ENCODE measurements at regions not wholly inside any gene's neighbourhood (a gene's known extent, or its start where the extent isn't known, plus 50 kb on each side); places are given as distances from the start of the nearest gene placed in this dataset.

DNA sequence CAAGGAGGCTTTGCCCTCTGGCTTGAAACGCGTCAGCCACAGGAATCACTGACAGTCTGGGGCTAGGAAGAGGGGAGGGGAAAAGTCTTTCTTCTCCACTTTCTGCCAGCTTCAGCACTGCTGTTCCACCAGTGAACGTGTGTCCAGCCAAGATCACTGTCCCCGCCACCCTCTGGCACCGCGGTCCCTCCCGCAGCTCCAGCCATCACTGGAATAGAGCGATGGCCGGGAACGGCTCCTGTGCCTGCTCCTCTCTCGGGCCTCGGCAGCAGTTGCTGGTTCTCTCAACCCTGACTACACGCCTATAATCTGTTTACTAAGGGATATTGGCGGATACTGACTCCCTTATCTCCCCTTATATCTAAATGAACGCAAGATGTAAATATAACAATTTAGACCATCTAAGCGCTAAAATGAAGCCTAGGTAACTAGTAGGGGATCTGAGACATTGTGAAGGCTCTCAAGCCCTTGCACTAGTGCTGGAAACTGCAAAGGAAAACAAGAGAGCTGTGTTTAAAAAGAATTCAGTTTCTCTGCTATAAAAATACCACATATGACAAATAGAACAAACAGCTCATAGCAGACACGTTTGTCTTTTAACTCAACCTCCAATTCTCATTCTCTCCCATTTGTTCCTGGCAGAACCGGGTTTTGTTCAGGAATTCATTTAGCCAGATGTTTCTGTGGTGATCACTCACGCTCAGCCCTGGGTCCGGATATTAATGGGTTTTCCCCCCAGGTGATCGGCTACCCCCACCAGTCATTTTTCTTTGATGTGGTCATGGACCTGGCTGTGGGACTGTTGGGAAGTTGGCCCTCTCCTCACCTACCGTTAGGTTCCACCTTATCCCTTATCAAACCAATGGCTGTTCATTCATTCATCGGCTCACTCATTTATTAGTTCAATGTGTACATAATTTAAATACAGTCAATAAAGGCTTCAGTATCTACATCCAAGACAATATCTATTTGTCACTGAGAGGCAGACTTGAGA lies 149.8 kb downstream of the MED10 start:
- intact Hi-C loops (cut with DNase I), result no loop called here
- H3K4me3 ChIP-seq (replicated peaks in 1 of 3), result no peak overlapping the region
- no peaks in the 10 kb centered on the region for H3K9me3 ChIP-seq
- TF ChIP-seq, protein P1, sequence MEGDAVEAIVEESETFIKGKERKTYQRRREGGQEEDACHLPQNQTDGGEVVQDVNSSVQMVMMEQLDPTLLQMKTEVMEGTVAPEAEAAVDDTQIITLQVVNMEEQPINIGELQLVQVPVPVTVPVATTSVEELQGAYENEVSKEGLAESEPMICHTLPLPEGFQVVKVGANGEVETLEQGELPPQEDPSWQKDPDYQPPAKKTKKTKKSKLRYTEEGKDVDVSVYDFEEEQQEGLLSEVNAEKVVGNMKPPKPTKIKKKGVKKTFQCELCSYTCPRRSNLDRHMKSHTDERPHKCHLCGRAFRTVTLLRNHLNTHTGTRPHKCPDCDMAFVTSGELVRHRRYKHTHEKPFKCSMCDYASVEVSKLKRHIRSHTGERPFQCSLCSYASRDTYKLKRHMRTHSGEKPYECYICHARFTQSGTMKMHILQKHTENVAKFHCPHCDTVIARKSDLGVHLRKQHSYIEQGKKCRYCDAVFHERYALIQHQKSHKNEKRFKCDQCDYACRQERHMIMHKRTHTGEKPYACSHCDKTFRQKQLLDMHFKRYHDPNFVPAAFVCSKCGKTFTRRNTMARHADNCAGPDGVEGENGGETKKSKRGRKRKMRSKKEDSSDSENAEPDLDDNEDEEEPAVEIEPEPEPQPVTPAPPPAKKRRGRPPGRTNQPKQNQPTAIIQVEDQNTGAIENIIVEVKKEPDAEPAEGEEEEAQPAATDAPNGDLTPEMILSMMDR (IDR thresholded peaks at IDR 0.05), result no peak
- no peak for TF ChIP-seq POLR2A (IDR thresholded peaks at IDR 0.05)
- no peak overlapping the region for H3K27ac ChIP-seq
- no peaks in the 10 kb centered on the region for H3K36me3 ChIP-seq
- WGBS, 2 donors, result 76 to 81% methylated on average over 23 of the region's 23 CpGs
- no peaks in the 10 kb centered on the region for H3K4me1 ChIP-seq
- H3K27me3 ChIP-seq, result no peaks in the 10 kb centered on the region
- DNase-seq, result no peak

- intact Hi-C loops (cut with DNase I), result no loop called here
- no peaks in the 10 kb centered on the region for H3K36me3 ChIP-seq
- 48 to 54% methylated on average over 7 of the region's 7 CpGs for WGBS, 2 donors
- no peak overlapping the region for H3K4me3 ChIP-seq (replicated peaks in 1 of 3)
- H3K9me3 ChIP-seq, result no peaks in the 10 kb centered on the region
- no peak for DNase-seq
- H3K27me3 ChIP-seq, result no peaks in the 10 kb centered on the region
- no peak for TF ChIP-seq POLR2A (IDR thresholded peaks at IDR 0.05)
- TF ChIP-seq, protein P1 (IDR thresholded peaks at IDR 0.05), result no peak
- H3K4me1 ChIP-seq, result no peaks in the 10 kb centered on the region
- no peak overlapping the region for H3K27ac ChIP-seq
Measured at GRCh38 chr5:6225121-6225607, 153.2 kb downstream of the MED10 start.

DNA sequence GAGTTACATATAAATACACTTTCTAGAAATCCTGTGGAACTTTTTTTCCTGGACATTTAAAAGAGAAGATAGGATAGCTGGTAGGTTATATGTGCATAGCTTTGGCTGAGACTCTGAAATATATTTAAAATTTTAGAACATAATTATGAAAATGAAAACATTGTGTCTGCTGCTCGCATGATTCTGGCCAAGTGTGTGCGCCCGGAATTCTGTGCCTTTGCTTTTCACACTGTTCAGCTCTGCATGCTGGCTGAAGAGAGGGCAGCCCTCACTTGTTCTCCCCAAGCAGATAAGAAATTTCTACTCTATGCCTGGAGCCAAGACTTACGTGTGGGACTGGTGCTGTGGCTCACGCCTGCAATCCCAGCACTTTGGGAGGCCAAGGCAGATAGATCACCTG lies 153.9 kb downstream of the MED10 start:
- DNase-seq, result no peak
- 89 to 93% methylated on average over 5 of the region's 5 CpGs for WGBS, 2 donors
- H3K36me3 ChIP-seq, result no peaks in the 10 kb centered on the region

DNA sequence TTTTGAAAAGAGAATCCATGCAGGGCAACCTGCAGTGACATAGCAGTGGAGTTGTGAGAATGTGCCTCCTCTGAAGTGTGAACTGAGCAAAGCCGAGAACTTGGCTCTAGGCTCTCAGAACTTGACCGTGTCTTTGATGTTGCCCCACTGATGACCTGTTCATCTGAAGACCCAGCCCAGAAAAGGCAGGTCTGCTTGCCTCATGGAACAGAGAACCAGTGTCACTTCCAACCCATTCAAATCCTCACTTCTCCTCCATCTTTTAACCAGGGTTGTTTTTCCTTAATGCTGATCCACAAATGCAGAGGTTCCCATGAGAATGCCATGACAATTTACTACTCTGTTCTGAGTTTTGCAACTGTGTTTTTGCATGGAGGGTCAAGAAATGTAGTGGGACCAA lies 155.4 kb downstream of the MED10 start:
- Histone ChIP-seq H3K27me3 (no peaks in the 10 kb centered on the region), H3K4me3 (replicated peaks in 1 of 3) (no peak overlapping the region), H3K4me1 (no peaks in the 10 kb centered on the region), H3K9me3 (no peaks in the 10 kb centered on the region), H3K27ac (no peak overlapping the region), H3K36me3 (no peaks in the 10 kb centered on the region)
- 87 to 100% methylated on average over 2 of the region's 2 CpGs for WGBS, 2 donors
- DNase-seq, result no peak
- no peak for TF ChIP-seq POLR2A (IDR thresholded peaks at IDR 0.05)
- TF ChIP-seq, protein P1 (IDR thresholded peaks at IDR 0.05), result no peak
- intact Hi-C loops (cut with DNase I), result no loop called here

More for the DNA sequence above, 153.9 kb downstream of the MED10 start:
- H3K27ac ChIP-seq, result no peak overlapping the region
- H3K9me3 ChIP-seq, result no peaks in the 10 kb centered on the region
- intact Hi-C loops (cut with DNase I), result no loop called here
- no peak overlapping the region for H3K4me3 ChIP-seq (replicated peaks in 1 of 3)
- TF ChIP-seq, protein P1 (IDR thresholded peaks at IDR 0.05), result no peak
- no peak for TF ChIP-seq POLR2A (IDR thresholded peaks at IDR 0.05)
- H3K27me3 ChIP-seq, result no peaks in the 10 kb centered on the region
- H3K4me1 ChIP-seq, result no peaks in the 10 kb centered on the region

DNA sequence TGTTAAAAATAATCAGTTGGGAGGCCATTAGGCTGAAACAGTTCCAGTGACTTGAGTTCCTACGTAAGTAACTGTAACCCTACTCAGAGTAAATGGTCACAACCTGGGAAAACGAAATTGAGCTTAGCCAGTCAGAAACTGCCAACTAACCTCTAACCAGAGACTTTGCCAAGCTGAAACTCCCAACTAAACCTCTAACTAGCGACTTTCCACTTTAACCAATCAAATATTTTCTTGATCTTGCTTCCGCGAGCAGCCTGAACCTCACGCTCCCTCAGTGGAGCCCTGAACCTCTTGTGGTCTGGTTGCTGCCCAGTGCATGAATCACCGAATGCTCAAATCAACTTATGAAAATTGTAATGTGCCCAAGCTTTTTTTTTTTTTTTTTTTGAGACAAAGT lies 156.2 kb downstream of the MED10 start:
- Histone ChIP-seq H3K4me3 (replicated peaks in 1 of 3) (no peak overlapping the region), H3K27me3 (no peaks in the 10 kb centered on the region), H3K9me3 (no peaks in the 10 kb centered on the region), H3K36me3 (no peaks in the 10 kb centered on the region), H3K4me1 (no peaks in the 10 kb centered on the region), H3K27ac (no peak overlapping the region)
- TF ChIP-seq, protein P1 (IDR thresholded peaks at IDR 0.05), result no peak
- no peak for TF ChIP-seq POLR2A (IDR thresholded peaks at IDR 0.05)
- intact Hi-C loops (cut with DNase I), result no loop called here
- no peak for DNase-seq
- WGBS, 2 donors, result 74 to 75% methylated on average over 7 of the region's 7 CpGs

Data from thyroid gland (tissue), 4 donors.